IMR-90 (cell line): ENCODE measurements at regions not wholly inside any gene's neighbourhood (a gene's known extent, or its start where the extent isn't known, plus 50 kb on each side); places are given as distances from the start of the nearest gene placed in this dataset.

ENCODE experiments used
- ATAC-seq: fragments of 200-7000 bp; cut with Tn5 transposase; 2 replicates; pipeline ENCODE4 v1.9.1; 2020; ENCODE audit warnings: low read depth, mild to moderate bottlenecking, moderate library complexity
- BruUV-seq: library from RNA; stranded (reverse); fragments of 400-500 nt; replicated peaks from 2 replicates; lab custom pipeline; 2021; lab: Mats Ljungman, UMichigan
- CTCF ChIA-PET: fragments of 300-600 bp; formaldehyde crosslinking; extraction: SDS; loops from one replicate; lab custom pipeline; 2021; ENCODE audit warnings: antibody characterized with exemption; lab: Yijun Ruan, JAX
- POLR2A ChIA-PET: fragments of 300-600 bp; sonication (Branson Sonifier 250); formaldehyde crosslinking; loops from one replicate; lab custom pipeline; 2022; ENCODE audit warnings: antibody characterized with exemption; ENCODE audit not compliant: unreplicated experiment; lab: Charles Lee
- DNase-seq: peaks from one replicate; pipeline ENCODE4 v3.0.0; 2013
- H2AFZ ChIP-seq: replicated peaks from 2 replicates; pipeline ENCODE3; 2013; ENCODE audit warnings: low read length, mild to moderate bottlenecking; ENCODE audit not compliant: poor library complexity
- H2AK5ac ChIP-seq: 2 replicates; pipeline ENCODE4 v1.6.1; 2013; ENCODE audit warnings: low read depth, low read length, inconsistent platforms
- H2AK9ac ChIP-seq: replicated peaks from 2 replicates; pipeline ENCODE3; 2013; ENCODE audit warnings: mild to moderate bottlenecking, low read depth, low read length, moderate library complexity; ENCODE audit not compliant: poor library complexity
- H2BK120ac ChIP-seq: 2 replicates; pipeline ENCODE4 v1.6.1; 2013; ENCODE audit warnings: low read depth, low read length, inconsistent platforms
- H2BK15ac ChIP-seq: 3 replicates; pipeline ENCODE4 v1.6.1; 2013; ENCODE audit warnings: low read depth, low read length, inconsistent platforms
- H2BK20ac ChIP-seq: 2 replicates; pipeline ENCODE4 v1.6.1; 2013; ENCODE audit warnings: low read depth, mild to moderate bottlenecking, inconsistent platforms, low read length, moderate library complexity
- H2BK5ac ChIP-seq: 2 replicates; pipeline ENCODE4 v1.6.1; 2013; ENCODE audit warnings: mild to moderate bottlenecking, low read depth, low read length, inconsistent platforms; ENCODE audit not compliant: poor library complexity, severe bottlenecking
- H3K14ac ChIP-seq: replicated peaks from 2 replicates; pipeline ENCODE4 v1.6.1; 2013; ENCODE audit warnings: low read depth, low read length, inconsistent platforms
- H3K18ac ChIP-seq: 2 replicates; pipeline ENCODE4 v1.6.1; 2013; ENCODE audit warnings: low read depth, low read length, control low read depth
- H3K23ac ChIP-seq: 2 replicates; pipeline ENCODE4 v1.6.1; 2013; ENCODE audit warnings: low read depth, low read length, inconsistent platforms
- H3K27ac ChIP-seq: 2 replicates; pipeline ENCODE4 v1.5.1; 2013; ENCODE audit warnings: mild to moderate bottlenecking, control low read depth, low read length; ENCODE audit not compliant: insufficient read depth
- H3K27me3 ChIP-seq: 2 replicates; pipeline ENCODE4 v1.6.1; 2013; ENCODE audit warnings: low read length; ENCODE audit not compliant: control insufficient read depth, insufficient read depth
- H3K36me3 ChIP-seq: 2 replicates; pipeline ENCODE4 v1.6.1; 2013; ENCODE audit warnings: low read length, mixed read lengths; ENCODE audit not compliant: control insufficient read depth, insufficient read depth
- H3K4ac ChIP-seq: 2 replicates; pipeline ENCODE4 v1.6.1; 2013; ENCODE audit warnings: low read depth, low read length, inconsistent platforms
- H3K4me1 ChIP-seq: 2 replicates; pipeline ENCODE4 v1.6.1; 2013; ENCODE audit warnings: low read length, mixed read lengths; ENCODE audit not compliant: control insufficient read depth, insufficient read depth
- H3K4me2 ChIP-seq: 2 replicates; pipeline ENCODE4 v1.6.1; 2013; ENCODE audit warnings: low read depth, mild to moderate bottlenecking, control low read depth, low read length, moderate library complexity
- H3K4me3 ChIP-seq: 2 replicates; pipeline ENCODE4 v1.5.1; 2013; ENCODE audit warnings: low read depth, mild to moderate bottlenecking, control low read depth, low read length, moderate library complexity; ENCODE audit not compliant: insufficient read depth
- H3K56ac ChIP-seq: 2 replicates; pipeline ENCODE4 v1.6.1; 2013; ENCODE audit warnings: low read length, inconsistent platforms; ENCODE audit not compliant: insufficient read depth; ENCODE audit errors: extremely low read depth
- H3K79me1 ChIP-seq, 2 experiments: 2 replicates each; pipeline ENCODE4 v1.6.1; 2013; ENCODE audit warnings: low read length in 2 of 2, inconsistent platforms in 1 of 2, low read depth in 1 of 2
- H3K9ac ChIP-seq: 2 replicates; pipeline ENCODE4 v1.6.1; 2013; ENCODE audit warnings: low read depth, low read length, control low read depth
- H3K9me1 ChIP-seq: 2 replicates; pipeline ENCODE4 v1.6.1; 2013; ENCODE audit warnings: low read length, inconsistent platforms; ENCODE audit not compliant: insufficient read depth
- H3K9me3 ChIP-seq: 2 replicates; pipeline ENCODE4 v1.6.1; 2013; ENCODE audit warnings: low read length; ENCODE audit not compliant: control insufficient read depth, insufficient read depth
- H4K20me1 ChIP-seq: 2 replicates; pipeline ENCODE4 v1.6.1; 2013; ENCODE audit warnings: low read length, inconsistent platforms; ENCODE audit not compliant: insufficient read depth
- H4K5ac ChIP-seq: 2 replicates; pipeline ENCODE4 v1.6.1; 2013; ENCODE audit warnings: mild to moderate bottlenecking, low read depth, low read length, control low read depth
- H4K8ac ChIP-seq, 2 experiments: 2 replicates each; pipeline ENCODE4 v1.6.1; 2013; ENCODE audit warnings: low read depth in 2 of 2, low read length in 2 of 2, control low read depth in 1 of 2, inconsistent platforms in 1 of 2
- H4K91ac ChIP-seq: 2 replicates; pipeline ENCODE4 v1.6.1; 2013; ENCODE audit warnings: low read depth, low read length, inconsistent platforms; ENCODE audit not compliant: insufficient read depth
- BHLHE40 ChIP-seq: fragments of 150-350 bp; IDR thresholded peaks from 2 replicates; pipeline ENCODE4 v1.6.1; 2016; ENCODE audit warnings: mild to moderate bottlenecking, low read depth, low read length
- CEBPB ChIP-seq: IDR thresholded peaks from 2 replicates; pipeline ENCODE4 v1.6.1; 2012; ENCODE audit warnings: low read depth, low read length, improper control_type of control experiment
- CHD1 ChIP-seq: IDR thresholded peaks from 2 replicates; pipeline ENCODE4 v1.6.1; 2012; ENCODE audit warnings: low read depth, low read length, improper control_type of control experiment
- CTCF ChIP-seq: conservative IDR thresholded peaks from 2 replicates; pipeline ENCODE4 v1.5.1; 2012; ENCODE audit warnings: mild to moderate bottlenecking, low read depth, low read length, improper control_type of control experiment
- ELK1 ChIP-seq: fragments of 150-350 bp; IDR thresholded peaks from 2 replicates; pipeline ENCODE4 v1.6.1; 2016; ENCODE audit warnings: low read depth, mild to moderate bottlenecking, low read length, moderate library complexity, borderline replicate concordance
- FOS ChIP-seq: fragments of 150-350 bp; IDR thresholded peaks from 2 replicates; pipeline ENCODE4 v1.6.1; 2016; ENCODE audit warnings: low read depth, low read length
- MAFK ChIP-seq: IDR thresholded peaks from 2 replicates; pipeline ENCODE4 v1.6.1; 2012; ENCODE audit warnings: low read depth, low read length, improper control_type of control experiment
- MXI1 ChIP-seq: IDR thresholded peaks from 2 replicates; pipeline ENCODE4 v1.6.1; 2012; ENCODE audit warnings: low read depth, mild to moderate bottlenecking, low read length, moderate library complexity, borderline replicate concordance
- NFE2L2 ChIP-seq: fragments of 150-350 bp; IDR thresholded peaks from 2 replicates; pipeline ENCODE4 v1.6.1; 2016; ENCODE audit warnings: low read depth, mild to moderate bottlenecking, low read length
- POLR2A ChIP-seq: IDR thresholded peaks from 2 replicates; pipeline ENCODE4 v1.6.1; 2012; ENCODE audit warnings: mild to moderate bottlenecking, low read depth, low read length
- RAD21 ChIP-seq: IDR thresholded peaks from 2 replicates; pipeline ENCODE4 v1.6.1; 2012; ENCODE audit warnings: low read length, improper control_type of control experiment
- RCOR1 ChIP-seq: IDR thresholded peaks from 2 replicates; pipeline ENCODE4 v1.6.1; 2012; ENCODE audit warnings: mild to moderate bottlenecking, low read length, improper control_type of control experiment; ENCODE audit not compliant: insufficient replicate concordance
- RFX5 ChIP-seq: IDR thresholded peaks from 2 replicates; pipeline ENCODE4 v1.8.0; 2012; ENCODE audit warnings: low read depth, mild to moderate bottlenecking, low read length, moderate library complexity
- SMC3 ChIP-seq: fragments of 150-350 bp; IDR thresholded peaks from 2 replicates; pipeline ENCODE4 v1.6.1; 2016; ENCODE audit warnings: low read depth, mild to moderate bottlenecking, antibody characterized with exemption, low read length, moderate library complexity
- USF2 ChIP-seq: fragments of 150-350 bp; IDR thresholded peaks from 2 replicates; pipeline ENCODE4 v1.6.1; 2017; ENCODE audit warnings: mild to moderate bottlenecking, antibody characterized with exemption, low read length, low read depth
- WGBS, 2 experiments: methylation state at CpG; one replicate each; pipeline versions ENCODE4 v1.1.5 to v1.1.7; 2013; ENCODE audit warnings: missing lambda C conversion rate in 2 of 2; ENCODE audit not compliant: insufficient read length in 1 of 2; ENCODE audit errors: extremely low coverage in 2 of 2; 5-methylcytosine and 5-hydroxymethylcytosine counted together
- dilution Hi-C: fragments of 300-500 bp; cut with HindIII; formaldehyde crosslinking; loops from one replicate; pipeline ENCODE4 v1.14.3; 2018; ENCODE audit warnings: low sequenced_read_pairs; ENCODE audit not compliant: unreplicated experiment
- in situ Hi-C: fragments of 300-500 bp; cut with MboI; formaldehyde crosslinking; loops from 3 replicates; pipeline ENCODE4 v1.14.3; 2019; ENCODE audit warnings: low sequenced_read_pairs, inconsistent platforms, mixed read lengths
- intact Hi-C: fragments of 100-400 bp; cut with micrococcal nuclease; formaldehyde crosslinking; loops from 2 replicates; pipeline ENCODE4 v1.10.0; 2022

GRCh38 chr3:66823009-66823397, 175.1 kb upstream of the KBTBD8 start (continued):
- TF ChIP-seq MXI1 = no peak
- TF ChIP-seq RAD21 = no peak
- TF ChIP-seq BHLHE40 = no peak
- TF ChIP-seq CHD1 = no peak
- TF ChIP-seq NFE2L2 = no peak

GRCh38 chr3:66823532-66823931, 174.6 kb upstream of the KBTBD8 start:
- Histone ChIP-seq H3K4ac (no peak overlapping the region), H3K23ac (no peak overlapping the region), H3K4me3 (no peak overlapping the region), H2BK5ac (no peak overlapping the region), H3K4me1 (peaks cover 2% of the 10 kb centered on the region; the same call in 1 of the 2 replicates), H3K9me3 (no peaks in the 10 kb centered on the region), H4K8ac (no peak overlapping the region), H3K56ac (no peak overlapping the region), H3K4me2 (no peak overlapping the region), H2BK15ac (no peak overlapping the region), H3K9ac (no peak overlapping the region), H3K79me1 (no peaks in the 10 kb centered on the region), H4K91ac (no peak overlapping the region), H2AK5ac (no peak overlapping the region), H2BK20ac (no peak overlapping the region), H4K5ac (no peak overlapping the region), H3K14ac (no peak overlapping the region), H3K9me1 (no peaks in the 10 kb centered on the region), H3K18ac (no peak overlapping the region), H4K20me1 (no peaks in the 10 kb centered on the region), H2BK120ac (no peak overlapping the region), H2AFZ (no peak overlapping the region), H2AK9ac (no peak overlapping the region), H3K27ac (no peak overlapping the region), H3K36me3 (no peaks in the 10 kb centered on the region), H3K27me3 (peaks cover 9% of the 10 kb centered on the region)
- dilution Hi-C loops (no loop called here), in situ Hi-C loops (no loop called here), intact Hi-C loops (no loop called here)
- no CpG with 5 or more reads among the region's 7 CpGs for WGBS, 2 experiments
- ATAC-seq (no peak), DNase-seq (no peak)
- no TSS peak for BruUV-seq
- CTCF ChIA-PET = interaction anchor here (2.0 to 2.8 kb wide), 3 partner anchors 14 to 568 kb away, joined by 11 to 25 read pairs (median 14); no protein-coding TSS in a partner anchor
- TF ChIP-seq POLR2A (no peak), CEBPB (no peak), RAD21 (no peak), RFX5 (no peak), MAFK (no peak), RCOR1 (no peak), CTCF (no peak), ELK1 (no peak), FOS (no peak), BHLHE40 (no peak), SMC3 (no peak), NFE2L2 (no peak), USF2 (no peak)
- POLR2A ChIA-PET = no interaction called here
